Left ventricle myocardium inferior (tissue), 1 donor: ENCODE measurements at regions not wholly inside any gene's neighbourhood (a gene's known extent, or its start where the extent isn't known, plus 50 kb on each side); places are given as distances from the start of the nearest gene placed in this dataset.
"Not testable (repeated sequence)": the region's sequence is repeated elsewhere in the genome, so short reads cannot be mapped to it uniquely, and the experiment has no call there.

Experiments used
- DNase-seq: peaks from one replicate; pipeline ENCODE4 v3.0.0-alpha.2; 2020
- H3K27ac ChIP-seq: fragments of 200-600 bp; replicated peaks from 2 replicates; pipeline ENCODE4 v1.8.0; 2021
- H3K27me3 ChIP-seq: fragments of 200-600 bp; 2 replicates; pipeline ENCODE4 v1.8.0; 2021; ENCODE audit warnings: low read depth
- H3K36me3 ChIP-seq: fragments of 200-600 bp; 2 replicates; pipeline ENCODE4 v1.8.0; 2021
- H3K4me1 ChIP-seq: fragments of 200-600 bp; 2 replicates; pipeline ENCODE4 v1.8.0; 2021
- H3K4me3 ChIP-seq: fragments of 200-600 bp; 2 replicates; pipeline ENCODE4 v1.8.0; 2021; ENCODE audit warnings: mild to moderate bottlenecking, moderate library complexity
- H3K9me3 ChIP-seq: fragments of 200-600 bp; replicated peaks from 2 replicates; pipeline ENCODE4 v1.8.0; 2021
- intact Hi-C: fragments of 100-400 bp; cut with micrococcal nuclease; formaldehyde crosslinking; loops from one replicate; pipeline ENCODE4 v1.11.0; 2022
- TF ChIP-seq, protein P1 (sequence below): fragments of 200-600 bp; IDR thresholded peaks from 2 replicates; pipeline ENCODE4 v1.8.0; 2021; ENCODE audit warnings: antibody characterized with exemption, mild to moderate bottlenecking, borderline replicate concordance
- donor health status: DM: no; HTN: yes; CAD: no; lungs with severe emphysema.

DNA sequence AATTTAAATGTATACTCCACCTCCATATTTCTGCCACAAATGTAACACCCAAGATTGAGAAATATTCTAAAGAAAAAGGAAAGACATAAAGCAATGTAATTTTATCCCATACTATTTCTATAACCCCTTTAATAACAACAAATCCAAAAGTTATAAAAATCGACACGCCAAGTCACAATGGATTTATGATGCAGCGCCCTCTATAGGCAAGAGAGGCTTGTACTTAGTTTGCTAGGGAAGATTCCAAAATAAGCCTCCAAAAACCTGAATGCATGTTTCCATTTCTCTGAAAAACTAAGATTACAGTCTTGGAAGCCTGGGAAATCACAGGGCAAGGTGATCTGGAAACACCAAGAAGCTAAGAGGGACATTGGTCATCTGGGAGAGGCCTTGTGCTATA, 1389.3 kb downstream of the CDY2B start:
- H3K4me1 ChIP-seq = no peaks in the 10 kb centered on the region
- intact Hi-C loops = no loop called here
- no peaks in the 10 kb centered on the region for H3K36me3 ChIP-seq
- H3K27me3 ChIP-seq = no peaks in the 10 kb centered on the region
- TF ChIP-seq, protein P1, sequence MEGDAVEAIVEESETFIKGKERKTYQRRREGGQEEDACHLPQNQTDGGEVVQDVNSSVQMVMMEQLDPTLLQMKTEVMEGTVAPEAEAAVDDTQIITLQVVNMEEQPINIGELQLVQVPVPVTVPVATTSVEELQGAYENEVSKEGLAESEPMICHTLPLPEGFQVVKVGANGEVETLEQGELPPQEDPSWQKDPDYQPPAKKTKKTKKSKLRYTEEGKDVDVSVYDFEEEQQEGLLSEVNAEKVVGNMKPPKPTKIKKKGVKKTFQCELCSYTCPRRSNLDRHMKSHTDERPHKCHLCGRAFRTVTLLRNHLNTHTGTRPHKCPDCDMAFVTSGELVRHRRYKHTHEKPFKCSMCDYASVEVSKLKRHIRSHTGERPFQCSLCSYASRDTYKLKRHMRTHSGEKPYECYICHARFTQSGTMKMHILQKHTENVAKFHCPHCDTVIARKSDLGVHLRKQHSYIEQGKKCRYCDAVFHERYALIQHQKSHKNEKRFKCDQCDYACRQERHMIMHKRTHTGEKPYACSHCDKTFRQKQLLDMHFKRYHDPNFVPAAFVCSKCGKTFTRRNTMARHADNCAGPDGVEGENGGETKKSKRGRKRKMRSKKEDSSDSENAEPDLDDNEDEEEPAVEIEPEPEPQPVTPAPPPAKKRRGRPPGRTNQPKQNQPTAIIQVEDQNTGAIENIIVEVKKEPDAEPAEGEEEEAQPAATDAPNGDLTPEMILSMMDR = no peak
- H3K27ac ChIP-seq = no peak overlapping the region
- no peaks in the 10 kb centered on the region for H3K9me3 ChIP-seq
- no peak overlapping the region for H3K4me3 ChIP-seq
- DNase-seq = no peak

DNA sequence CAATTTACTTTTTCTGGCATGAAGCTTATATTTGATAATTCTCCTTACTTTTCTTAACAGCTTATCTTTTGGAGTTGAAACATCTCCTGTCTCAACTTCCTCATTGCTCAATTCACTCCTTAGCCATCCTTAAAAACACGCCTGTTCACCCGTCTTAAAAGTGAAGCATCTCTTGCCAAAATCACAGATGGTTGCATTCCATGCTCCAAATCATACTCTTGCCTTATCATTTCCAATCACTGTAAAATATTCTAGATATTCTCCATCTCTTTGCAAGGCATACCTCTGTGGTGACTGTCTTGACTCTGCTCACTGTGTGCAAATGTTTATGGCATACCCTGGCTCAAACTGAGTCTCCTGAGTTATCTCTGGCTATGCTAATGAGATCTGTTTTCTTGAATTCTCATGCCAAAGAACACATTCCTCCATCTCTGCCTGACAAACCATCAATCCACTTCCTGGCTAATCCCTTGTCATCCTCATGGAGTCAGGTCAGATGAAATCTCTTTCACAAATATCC, 1393.3 kb downstream of the CDY2B start:
- no peaks in the 10 kb centered on the region for H3K9me3 ChIP-seq
- TF ChIP-seq, protein P1 = no peak
- no peaks in the 10 kb centered on the region for H3K4me1 ChIP-seq
- H3K27me3 ChIP-seq = no peaks in the 10 kb centered on the region
- intact Hi-C loops = no loop called here
- H3K4me3 ChIP-seq = no peak overlapping the region
- H3K27ac ChIP-seq = no peak overlapping the region
- no peak for DNase-seq
- H3K36me3 ChIP-seq = no peaks in the 10 kb centered on the region

DNA sequence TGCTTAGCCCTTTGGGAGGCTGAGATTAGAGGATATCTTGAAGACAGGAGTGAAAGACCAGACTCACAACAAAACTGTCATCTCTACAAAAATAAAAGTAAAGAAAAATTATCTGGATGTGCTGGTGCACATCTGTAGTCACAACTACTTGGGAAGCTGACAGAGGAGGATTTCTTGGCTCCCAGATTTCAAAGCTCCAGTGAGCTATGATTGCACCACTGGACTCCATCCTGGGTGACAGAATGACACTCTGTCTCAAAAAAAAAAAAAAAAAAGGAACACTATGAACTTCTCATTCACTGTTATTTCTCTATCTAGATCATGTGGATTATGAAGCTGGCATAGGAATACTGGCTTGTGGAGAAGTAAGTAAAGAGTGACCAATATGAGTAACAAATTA, 1400.0 kb downstream of the CDY2B start:
- TF ChIP-seq, protein P1 = no peak
- Histone ChIP-seq H3K36me3 (no peaks in the 10 kb centered on the region), H3K9me3 (peaks cover 11% of the 10 kb centered on the region), H3K27ac (no peak overlapping the region), H3K4me3 (no peak overlapping the region), H3K27me3 (no peaks in the 10 kb centered on the region), H3K4me1 (no peaks in the 10 kb centered on the region)
- DNase-seq = no peak
- intact Hi-C loops = no loop called here

DNA sequence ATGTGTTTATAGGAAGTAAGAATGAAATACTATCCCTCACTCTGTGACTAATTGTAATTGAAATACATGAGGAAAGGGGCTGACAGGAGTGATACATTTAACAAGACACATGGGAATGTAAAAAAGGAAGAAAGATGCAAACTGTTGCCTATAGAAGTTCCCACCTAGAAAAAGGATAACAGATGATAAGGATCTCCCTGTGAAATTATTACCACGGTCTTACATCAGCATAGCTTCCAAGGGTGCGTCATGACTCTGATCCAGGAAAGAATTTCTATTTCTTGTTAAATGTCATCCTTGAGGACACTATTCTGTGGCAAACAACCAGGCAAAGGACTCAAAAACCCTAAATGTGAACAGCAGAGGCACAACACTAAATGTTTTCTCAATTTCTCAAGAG, 1406.0 kb downstream of the CDY2B start:
- Histone ChIP-seq H3K4me1 (no peaks in the 10 kb centered on the region), H3K9me3 (peaks cover 6% of the 10 kb centered on the region), H3K36me3 (no peaks in the 10 kb centered on the region), H3K27ac (no peak overlapping the region), H3K4me3 (no peak overlapping the region), H3K27me3 (no peaks in the 10 kb centered on the region)
- no peak for DNase-seq
- TF ChIP-seq, protein P1 = no peak
- intact Hi-C loops = no loop called here

DNA sequence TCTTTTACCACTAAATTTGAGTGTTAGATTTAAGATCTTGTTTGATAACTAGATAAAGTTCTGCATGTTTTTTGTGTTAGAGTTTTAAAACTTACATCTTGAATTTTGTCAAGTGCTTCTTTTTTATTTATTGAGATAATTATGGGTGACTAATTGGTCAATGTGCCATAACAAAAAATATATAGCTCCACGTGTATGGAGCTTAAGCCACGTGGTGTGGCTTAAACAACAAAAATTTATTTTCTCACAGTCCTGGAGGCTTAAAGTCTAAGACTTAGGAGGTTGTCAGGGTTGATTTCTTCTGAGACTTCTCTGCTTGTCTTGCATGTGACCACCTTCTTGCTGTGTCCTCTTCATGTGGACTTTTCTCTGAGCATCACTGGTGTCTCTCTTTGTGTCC, 1425.2 kb downstream of the CDY2B start:
- DNase-seq = no peak
- no peaks in the 10 kb centered on the region for H3K9me3 ChIP-seq
- H3K4me1 ChIP-seq = no peaks in the 10 kb centered on the region
- no peaks in the 10 kb centered on the region for H3K27me3 ChIP-seq
- intact Hi-C loops = no loop called here
- TF ChIP-seq, protein P1 = no peak
- no peak overlapping the region for H3K27ac ChIP-seq
- H3K36me3 ChIP-seq = no peaks in the 10 kb centered on the region
- H3K4me3 ChIP-seq = no peak overlapping the region

DNA sequence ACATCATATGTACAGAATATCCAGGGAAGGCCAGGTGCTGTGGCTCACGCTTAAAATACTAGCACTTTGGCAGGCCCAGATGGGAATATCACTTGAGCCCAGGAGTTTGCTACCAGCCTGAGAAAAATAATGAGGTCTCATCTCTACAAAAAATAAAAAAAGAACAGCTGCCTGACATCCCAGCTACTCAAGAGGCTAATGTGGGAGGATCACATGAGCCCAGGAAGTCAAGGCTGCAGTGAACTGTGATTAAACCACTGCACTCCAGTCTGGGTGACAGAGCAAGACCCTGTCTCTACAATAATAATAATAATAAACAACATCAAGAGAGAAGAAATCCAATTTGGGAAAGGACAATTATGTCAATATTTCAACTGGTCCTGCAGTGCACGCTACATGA, 1433.9 kb downstream of the CDY2B start:
- H3K27ac ChIP-seq = no peak overlapping the region
- DNase-seq = no peak
- H3K4me3 ChIP-seq = no peak overlapping the region
- H3K4me1 ChIP-seq = no peaks in the 10 kb centered on the region
- TF ChIP-seq, protein P1 = no peak
- no peaks in the 10 kb centered on the region for H3K27me3 ChIP-seq
- no peaks in the 10 kb centered on the region for H3K9me3 ChIP-seq
- no peaks in the 10 kb centered on the region for H3K36me3 ChIP-seq
- intact Hi-C loops = no loop called here

DNA sequence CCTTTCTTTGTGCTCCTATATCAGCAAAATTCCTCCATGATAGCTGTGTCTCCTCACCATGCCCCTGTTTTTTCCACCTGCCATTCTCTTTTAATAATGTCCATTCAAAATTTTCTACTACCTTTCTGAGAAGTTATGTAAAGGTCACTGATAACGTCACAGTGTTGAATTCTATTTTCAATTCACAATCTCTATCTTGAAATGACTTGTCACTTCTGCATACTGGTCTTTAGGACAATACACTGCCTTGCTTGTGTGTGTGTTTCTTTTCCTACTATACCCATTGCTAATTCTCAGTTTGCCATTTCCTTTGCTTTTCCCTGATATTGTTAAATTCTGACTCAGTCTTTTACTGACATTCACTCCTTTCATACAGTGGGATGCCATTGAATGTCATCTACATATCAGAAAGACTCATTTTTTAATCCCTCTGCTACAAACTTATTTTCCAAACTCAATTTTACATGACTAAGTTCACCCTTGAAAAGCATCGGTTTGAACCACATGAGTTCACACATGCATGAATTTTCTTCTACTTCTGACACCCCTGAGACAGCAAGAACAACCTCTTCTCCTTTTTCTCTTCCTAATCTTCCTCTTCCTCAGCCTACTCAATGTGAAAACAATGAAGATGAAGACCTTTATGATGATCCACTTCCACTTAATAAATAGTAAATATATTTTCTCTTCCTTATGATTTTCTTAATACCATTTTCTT, 1470.7 kb downstream of the CDY2B start:
- DNase-seq, H3K27ac ChIP-seq, H3K4me3 ChIP-seq, H3K36me3 ChIP-seq, H3K4me1 ChIP-seq, H3K9me3 ChIP-seq, H3K27me3 ChIP-seq, intact Hi-C loops: not testable (repeated sequence)

DNA sequence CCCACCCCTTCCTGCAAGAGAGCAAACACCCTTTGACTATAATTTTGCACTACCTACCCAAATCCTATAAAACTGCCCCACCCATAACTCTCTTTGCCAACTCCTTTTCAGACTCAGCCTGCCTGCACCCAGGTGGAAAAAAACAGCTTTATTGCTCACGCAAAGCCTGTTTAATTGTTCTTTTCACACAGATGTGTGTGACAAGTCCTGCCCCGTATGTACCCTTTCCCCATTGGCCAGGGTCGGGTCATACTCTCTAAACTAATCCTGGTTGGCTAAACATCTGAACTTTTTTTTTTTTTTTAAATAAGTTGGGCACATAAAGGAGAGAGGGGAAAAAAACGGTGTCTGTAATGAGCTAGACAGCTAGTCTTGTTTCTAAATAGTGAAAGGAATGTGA, 1500.6 kb downstream of the CDY2B start:
- DNase-seq, intact Hi-C loops, H3K9me3 ChIP-seq, H3K4me3 ChIP-seq, H3K27me3 ChIP-seq, H3K4me1 ChIP-seq, H3K27ac ChIP-seq, H3K36me3 ChIP-seq: not testable (repeated sequence)
